IPS-NIHi7 (cell line): ENCODE measurements at regions not wholly inside any gene's neighbourhood (a gene's known extent, or its start where the extent isn't known, plus 50 kb on each side); places are given as distances from the start of the nearest gene placed in this dataset.
"Not testable (repeated sequence)": the region's sequence is repeated elsewhere in the genome, so short reads cannot be mapped to it uniquely, and the experiment has no call there.

Experiments
- DNase-seq: peaks from one replicate; pipeline ENCODE4 v3.0.0; 2012; ENCODE audit warnings: mixed read lengths; ENCODE audit errors: extremely low spot score

DNA sequence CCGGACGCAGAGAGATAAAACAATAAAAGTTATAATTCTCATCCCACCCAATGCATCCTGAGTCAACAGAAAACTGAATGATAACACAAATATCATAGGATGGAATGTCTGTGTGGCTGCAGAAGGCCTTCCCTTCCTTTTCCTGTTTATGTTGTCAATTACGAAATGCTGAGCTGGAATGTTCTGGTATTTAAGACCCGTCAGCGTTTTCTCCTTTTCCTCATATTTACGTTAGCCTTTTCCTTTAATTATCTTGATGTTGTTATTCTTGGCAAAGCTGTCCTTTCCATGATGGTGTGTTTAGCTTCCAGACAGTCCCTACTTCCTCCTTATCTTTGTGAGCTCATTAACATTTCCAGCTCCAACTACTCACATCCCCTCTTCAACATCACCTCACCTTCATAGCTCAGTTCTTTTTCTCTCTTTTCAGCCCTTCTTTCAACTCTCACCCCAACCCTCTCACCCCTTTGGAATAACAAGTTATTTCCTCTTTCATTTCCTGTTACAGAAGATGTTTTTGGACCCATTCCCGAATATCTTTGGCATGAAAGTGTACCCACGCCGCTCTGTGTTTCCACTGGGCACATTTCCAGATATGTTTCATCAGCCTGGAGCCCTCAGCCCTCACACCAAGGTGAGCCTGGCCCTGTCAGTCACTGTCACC lies 221.6 kb downstream of the NR2F1-AS1 start:
- DNase-seq = no peak

DNA sequence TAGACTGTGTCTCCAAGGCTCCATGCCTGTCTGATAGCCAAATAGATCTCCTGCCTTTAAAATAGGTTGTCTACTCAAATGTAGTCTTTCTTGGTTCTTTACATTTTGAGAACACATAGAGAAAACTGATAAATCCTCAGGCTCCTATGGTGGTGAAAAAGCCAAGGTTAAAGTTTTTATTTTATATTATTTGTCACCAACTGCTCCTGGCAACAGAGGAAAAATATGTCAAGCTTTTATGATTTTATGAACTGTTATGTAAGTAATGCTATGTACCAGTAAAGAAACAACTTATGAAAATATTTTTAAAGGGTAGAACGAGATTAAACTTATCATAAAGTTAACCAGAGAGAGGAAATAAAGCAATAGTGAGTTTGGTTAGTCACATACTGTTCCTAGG lies 222.8 kb downstream of the NR2F1-AS1 start:
- DNase-seq = no peak

DNA sequence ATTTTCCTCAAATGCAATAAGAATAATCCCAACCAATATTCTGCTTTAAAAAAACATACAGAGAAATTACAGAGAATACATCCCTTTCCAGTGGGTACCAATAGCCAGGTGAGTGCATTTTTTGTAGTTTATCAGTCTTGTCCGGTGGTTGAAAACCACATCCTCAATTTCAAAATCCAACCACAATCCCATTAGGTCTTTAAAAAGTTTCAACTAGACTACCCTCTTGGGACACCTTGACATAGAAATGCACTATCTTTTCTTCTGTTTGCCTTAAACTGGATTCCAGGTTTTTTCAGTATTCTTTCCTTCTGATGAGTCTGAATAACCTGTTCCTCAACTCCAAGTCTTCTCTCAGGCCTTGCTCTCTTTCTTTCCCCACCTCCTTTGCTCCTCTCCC lies 223.3 kb downstream of the NR2F1-AS1 start:
- no peak for DNase-seq

DNA sequence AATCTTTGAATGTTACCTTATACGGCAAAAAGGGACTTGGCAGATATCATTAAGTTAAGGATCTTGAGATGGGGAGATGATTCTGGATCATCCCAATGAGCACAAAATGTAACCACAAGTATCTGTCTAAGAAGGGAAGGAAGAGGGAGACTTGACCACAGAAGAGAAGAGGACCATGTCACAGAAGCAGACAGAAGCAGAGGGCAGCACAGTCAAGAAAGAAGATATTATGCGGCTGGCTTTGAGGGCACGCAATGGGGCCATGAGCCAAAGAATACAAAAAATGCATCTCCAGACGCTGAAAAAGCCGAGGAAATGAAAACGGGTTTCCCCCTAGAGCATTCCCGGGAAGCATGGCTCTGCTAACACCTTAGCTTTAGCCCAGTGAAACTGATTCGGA lies 225.3 kb downstream of the NR2F1-AS1 start:
- no peak for DNase-seq

DNA sequence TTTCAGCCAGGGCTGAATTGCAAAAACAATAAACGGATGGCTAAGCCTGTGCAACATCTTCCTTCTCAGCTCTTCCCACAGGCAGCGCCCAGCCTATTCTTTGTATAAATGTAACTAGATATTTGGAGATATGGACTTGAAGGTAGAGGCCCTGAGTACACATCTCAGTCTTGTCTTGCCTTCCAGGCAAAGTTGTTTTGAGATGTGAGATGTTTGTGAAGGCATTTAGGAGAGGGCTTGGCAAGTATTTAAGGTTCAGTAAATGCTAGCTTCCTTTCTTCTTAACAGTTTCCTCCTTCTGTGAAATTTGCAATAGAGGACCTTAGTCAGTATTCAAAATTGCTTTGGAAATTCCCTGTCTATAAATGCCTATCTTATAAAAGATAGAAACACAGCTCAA lies 228.8 kb downstream of the NR2F1-AS1 start:
- no peak for DNase-seq

DNA sequence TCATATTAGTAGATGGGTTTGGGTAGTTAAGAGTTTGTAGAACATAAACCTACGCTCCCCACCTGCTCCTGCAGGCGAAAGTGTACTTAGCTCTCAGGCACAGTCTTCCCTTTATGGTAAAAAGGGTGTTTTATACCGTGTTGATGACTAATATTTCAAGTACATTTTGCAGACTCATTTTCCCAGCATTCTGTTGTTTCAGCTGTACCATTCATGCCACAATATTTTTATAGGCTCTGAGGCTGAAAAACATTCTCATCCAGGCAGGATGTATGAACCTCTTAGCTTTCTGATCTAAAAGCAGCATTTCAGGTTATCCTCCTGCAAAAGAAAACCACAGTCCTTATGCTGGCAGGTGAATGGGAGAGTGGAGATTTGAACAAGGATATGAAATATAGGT lies 231.4 kb downstream of the NR2F1-AS1 start:
- no peak for DNase-seq

DNA sequence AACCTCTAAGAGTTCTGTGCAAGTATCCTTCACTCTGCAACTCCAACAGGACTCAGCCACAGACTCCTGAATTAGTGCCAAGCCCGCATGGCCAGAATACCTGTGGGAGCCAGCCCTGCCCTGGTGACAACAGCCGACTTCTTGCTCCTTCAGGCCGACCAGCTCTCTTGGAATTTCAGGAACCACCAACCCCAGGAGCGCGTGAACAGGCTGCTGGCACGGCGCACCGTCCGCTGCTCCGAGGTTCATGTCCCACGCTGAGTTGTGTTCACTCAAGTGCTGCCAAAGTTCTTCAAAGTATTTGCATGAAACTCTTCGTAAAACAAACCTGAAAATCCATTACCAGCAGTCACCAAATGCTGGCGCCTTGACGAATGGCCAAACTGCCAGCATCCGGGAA lies 232.8 kb downstream of the NR2F1-AS1 start:
- no peak for DNase-seq

DNA sequence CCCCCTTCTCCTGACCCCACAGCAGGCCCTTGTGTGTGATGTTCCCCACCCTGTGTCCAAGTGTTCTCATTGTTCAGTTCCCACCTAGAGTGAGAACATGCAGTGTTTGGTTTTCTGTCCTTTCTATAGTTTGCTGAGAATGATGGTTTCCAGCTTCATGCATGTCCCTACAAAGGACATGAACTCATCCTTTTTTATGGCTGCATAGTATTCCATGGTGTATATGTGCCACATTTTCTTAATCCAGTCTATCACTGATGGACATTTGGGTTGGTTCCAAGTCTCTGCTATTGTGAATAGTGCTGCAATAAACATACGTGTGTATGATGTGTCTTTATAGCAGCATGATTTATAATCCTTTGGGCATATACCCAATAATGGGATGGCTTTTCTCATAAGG lies 234.2 kb downstream of the NR2F1-AS1 start:
- DNase-seq = not testable (repeated sequence)

DNA sequence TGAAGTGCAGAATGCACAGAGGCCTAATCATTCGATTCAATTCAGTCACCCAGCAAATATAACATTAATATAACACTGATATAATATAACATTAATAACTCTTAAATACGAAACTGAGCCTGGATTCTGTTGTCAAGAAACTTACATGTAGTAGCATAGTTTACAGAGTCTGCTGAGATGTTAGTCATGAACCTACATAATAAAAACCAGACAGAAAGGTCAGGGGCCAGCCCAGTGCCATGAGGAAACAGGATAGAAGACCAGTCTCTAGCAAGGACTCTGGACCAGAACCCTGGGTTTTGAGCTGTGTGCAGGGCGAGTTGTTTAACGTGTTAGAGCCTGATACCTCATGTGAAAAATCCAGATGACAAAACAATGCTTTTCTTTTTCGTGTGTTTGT lies 234.7 kb downstream of the NR2F1-AS1 start:
- DNase-seq = no peak

DNA sequence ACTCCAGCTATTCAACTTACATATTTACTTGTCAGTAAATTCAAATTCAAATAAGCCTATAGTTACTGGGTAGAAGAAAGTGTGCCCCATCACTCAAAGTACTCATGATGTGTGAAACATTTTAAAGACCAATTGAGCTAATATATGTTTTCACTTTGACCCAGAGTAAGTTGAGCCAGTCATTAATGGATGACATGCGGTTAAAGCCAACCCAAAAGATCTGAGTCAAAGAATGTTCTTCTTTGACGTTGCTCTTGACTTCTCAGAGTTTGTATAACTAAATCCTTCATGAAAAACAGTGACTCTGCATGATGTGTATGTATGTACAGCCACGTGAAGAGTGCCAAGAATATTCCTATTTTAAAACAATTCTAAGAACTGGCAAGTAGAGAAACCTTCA lies 237.4 kb downstream of the NR2F1-AS1 start:
- DNase-seq = no peak

DNA sequence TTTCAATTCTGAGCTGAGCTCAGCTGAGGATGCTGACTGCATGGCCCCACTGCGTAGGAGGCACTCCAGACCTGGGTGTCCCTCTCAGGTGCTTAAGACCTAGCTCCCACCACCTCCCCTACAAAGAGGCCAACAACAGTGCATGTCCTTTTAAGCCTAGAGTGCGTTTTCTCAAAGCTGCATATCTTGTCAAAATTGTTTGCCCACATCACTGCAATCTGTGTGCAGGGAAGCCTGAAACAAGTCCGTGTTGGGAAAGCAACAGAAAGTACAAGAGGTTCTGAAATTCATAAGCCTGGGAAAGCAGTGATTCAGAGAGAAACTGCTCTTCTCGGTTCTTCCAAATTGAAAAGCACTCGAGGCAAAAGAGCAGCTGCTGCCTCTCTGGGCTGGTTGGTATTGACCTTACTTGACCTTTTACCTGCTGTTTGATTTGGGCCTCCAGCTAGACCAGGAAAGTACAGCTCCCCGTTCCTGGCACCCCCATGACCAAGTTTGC lies 238.4 kb downstream of the NR2F1-AS1 start:
- no peak for DNase-seq

DNA sequence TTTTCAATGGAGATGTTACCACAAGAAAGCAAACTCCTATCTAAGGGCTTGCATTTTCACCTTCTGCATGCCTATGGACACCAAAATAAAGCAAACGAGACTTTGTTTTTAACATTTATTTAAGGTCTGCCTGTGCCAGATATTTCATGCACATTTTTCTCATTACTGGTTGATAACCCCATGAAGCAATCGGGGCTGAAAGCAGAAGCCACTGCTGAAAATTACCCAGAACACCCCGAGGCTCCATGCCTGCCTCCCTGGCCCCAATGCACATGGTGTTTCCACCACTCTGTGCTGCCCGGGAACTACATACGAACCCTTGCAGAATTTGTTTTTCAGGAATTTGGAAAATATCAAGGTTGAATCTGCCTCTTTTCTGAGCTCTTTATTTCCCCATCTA lies 240.1 kb downstream of the NR2F1-AS1 start:
- no peak for DNase-seq

DNA sequence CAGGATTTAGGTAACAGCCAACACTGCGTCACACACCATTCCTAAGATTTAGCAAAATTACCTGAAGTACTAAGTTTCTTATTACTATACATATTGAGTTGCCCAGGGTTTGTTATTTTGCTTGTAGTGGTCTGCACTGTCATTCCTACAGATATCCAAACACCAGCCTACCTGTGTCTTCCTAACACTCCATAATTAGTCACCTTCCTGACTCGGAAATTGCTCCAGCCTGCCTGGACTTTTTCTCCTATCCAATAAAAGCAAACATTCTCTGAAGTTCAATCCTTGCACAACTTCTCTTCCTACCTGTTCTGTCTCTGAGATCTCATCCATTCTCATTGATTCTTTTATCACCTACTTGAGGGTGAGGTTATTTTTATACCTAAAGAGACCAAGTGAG lies 243.9 kb downstream of the NR2F1-AS1 start:
- no peak for DNase-seq

DNA sequence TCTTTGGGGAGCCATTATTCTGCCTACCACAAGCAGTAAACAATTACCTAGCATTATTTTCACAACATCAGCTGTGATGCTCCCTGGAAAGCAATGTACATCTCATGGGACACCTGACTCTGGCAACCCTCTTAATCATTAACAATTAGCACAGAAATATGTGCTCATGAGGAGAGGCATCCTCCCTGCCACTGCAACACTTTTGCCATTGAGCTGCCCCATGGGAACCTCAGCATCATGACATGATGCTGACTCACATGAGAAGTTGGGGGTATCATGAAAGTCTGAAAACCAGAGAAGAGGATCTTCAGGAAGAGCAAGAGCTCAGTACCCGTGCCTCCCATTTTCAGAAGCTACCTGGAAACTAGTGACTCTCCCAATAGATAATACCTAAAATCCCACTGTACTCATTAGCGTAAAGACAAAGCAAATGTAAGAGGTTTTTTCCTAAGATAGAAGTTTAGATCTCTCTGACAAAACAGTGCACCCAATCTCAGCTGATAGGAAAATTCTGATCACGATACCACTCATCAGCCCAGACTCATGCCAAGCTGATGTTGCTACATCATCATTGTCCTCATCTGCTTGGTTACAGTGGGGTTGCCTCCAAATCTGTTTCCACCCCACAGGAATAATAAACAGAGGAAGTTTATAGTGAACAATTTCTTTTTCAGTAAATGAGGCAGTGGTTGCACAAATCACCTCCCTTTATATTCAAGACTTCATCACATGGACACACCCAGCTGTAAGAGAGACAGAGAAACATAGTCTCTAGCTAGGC lies 244.5 kb downstream of the NR2F1-AS1 start:
- no peak for DNase-seq

DNA sequence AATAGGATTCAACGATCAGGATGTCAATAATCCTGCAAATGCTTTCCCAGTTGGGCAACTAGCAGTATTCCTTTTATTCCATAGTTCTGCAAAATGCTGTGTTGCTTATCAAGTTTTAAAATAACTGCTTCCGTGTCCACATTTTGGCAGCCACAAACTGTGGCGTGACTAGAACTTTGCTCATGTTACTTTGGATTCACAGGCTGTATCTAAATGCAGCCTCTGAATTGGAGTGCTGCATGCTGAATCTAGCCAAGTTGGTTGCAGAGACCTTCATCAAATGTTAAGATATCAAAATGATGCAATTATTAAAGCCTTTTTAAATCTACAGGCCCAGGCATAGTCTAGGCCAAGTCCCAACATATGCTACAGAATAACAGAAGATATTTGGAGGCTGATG lies 249.2 kb downstream of the NR2F1-AS1 start:
- DNase-seq = no peak

DNA sequence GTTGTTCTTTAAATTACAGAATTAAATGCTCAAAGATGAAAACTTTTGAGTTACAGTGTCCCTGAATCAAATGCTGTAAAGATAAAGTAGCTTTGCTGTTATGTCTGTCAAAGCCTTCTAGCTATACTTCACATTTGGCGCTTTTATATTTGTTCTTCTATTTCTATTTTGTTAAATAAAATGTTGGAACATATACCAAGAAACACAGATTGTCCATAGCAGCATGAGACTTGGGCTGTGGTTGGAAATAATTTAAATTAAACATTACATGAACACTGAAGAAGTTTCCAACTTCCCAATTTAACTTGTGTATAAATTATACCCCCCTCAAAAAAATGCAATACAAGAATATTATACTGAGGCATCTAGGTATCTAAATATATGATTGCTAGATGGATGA lies 249.8 kb downstream of the NR2F1-AS1 start:
- DNase-seq = no peak

DNA sequence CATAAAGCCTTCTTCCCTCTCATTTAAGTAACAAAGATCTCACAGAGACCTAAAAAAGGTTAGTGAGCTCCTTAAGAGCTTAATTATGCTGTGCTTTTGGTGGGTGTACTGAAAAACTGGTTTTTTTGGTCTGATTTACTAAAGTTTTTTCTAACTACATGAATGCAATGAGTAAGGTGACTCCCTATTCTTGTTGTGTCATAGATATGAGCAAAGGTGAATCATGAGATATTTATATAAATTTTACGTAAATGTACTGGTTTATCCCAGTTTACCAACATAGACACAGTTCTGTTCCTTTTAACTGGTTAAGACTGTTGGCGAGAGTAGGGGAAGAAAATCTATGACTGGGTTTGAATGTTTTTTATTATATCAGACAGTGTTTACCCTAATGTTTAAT lies 250.5 kb downstream of the NR2F1-AS1 start:
- no peak for DNase-seq

DNA sequence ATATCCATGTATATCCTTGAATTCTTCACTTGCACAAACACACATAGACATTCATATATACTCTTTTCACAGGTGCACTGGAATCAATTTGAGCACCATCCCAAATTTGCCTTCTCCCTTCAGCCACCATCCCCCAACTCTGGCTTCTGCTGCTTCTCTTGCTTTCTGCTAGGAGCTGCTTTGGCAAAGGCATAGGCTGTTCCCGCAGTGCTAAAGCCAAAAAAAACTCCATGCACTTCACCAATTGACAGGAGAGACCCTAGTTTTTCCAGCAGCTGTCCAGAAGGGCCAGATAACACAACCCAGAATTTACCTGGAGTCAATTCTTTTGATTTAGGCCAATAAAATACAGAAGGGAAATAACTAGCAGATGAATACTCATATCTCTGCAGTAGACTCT lies 251.3 kb downstream of the NR2F1-AS1 start:
- no peak for DNase-seq

DNA sequence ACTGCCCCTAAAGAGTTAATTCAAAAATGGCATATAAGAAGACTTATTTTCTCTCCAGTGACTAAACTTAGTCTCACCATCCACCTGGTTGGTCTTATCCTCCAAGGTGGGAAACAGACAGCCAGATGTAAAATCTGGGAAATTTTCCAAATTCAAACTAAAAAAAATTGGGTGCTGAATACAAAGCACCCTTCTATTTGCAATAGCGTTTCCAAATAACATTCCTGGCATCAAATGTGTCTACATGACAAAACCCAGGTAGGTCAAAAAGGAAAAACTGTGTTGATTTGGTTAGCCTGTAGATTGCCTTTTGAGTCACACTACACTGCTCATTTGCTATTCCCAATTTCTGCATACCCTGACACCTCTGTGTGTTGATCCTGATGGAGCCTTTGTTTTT lies 252.2 kb downstream of the NR2F1-AS1 start:
- DNase-seq = no peak

DNA sequence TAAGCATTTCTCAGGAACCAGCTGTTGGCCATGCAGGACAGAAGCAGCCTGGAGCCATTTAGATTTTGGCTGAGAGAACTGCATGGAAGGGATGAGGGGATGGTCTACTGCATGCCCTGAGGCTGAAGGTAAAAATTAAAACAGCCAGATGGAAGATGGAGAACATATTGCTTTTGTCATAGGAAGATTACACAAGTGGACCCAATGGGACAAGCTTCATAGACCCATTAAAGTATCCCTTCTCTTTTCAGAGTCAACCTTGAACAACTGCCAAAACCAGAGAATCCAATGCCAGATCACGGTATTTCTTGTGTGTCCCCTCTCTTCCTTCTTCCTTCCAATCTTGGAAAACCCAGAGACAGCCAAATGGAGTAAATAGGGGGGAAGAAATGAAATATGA lies 253.4 kb downstream of the NR2F1-AS1 start:
- DNase-seq = no peak

DNA sequence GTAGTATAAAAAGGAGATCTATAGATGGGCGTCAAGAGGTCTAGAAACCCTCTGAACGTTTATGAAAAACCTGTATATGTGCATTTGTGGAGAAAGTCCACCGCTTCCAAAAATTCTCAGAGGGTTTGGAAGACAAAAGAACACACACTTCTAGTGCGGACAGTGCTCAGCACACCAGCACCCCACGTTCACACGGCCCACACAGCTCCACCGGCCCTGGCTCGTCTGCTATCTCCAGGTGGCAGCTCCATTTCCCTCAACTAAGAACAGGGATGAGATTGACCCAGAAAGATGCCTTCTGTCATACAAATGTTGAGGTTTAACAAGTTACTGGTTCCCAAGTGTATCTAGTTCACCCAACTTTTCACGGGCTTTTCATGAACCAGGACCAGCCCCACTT lies 255.1 kb downstream of the NR2F1-AS1 start:
- no peak for DNase-seq

DNA sequence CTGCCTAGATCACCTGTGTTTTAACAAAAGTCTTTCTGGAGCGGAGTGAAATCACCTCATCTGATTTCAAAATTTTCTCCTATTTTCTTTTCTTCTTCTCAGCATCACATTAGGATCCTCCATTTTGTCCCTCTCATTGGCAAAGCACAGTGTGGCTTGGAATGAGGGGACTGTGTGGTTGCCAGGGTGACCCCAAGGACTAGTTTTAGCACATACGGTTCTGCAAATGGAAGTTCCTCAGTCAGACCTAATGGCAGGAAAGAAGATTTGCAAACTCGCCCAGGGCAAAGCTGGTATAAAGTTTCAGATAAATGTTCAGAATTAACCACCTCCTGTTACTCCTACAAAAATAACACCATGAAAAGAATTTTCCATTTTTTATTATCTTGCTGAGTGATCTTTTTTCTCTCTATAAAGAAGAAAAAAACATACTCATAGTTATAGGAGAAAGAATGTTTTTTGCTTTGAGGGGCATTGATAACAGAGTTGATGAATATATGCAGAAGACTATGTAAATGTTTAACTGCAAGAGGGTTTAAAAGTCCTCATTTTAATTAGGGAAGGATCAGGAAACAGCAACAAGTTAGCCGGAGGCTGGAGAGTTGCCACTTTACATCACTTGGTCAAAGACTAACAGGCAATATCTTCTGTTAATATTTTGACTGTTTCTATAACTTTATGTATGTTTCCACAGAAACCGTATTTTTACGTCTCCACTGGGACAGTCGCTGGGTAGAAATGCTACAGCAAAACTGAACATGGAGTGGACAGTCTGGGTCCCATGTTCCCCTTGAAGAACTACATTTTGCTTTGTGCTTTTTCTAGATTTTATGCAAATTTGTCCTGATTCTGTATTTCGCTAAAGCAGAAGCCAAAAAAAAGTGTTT lies 257.8 kb downstream of the NR2F1-AS1 start:
- no peak for DNase-seq
